ENCODE measurements at regions not wholly inside any gene's neighbourhood (a gene's known extent, or its start where the extent isn't known, plus 50 kb on each side); places are given as distances from the start of the nearest gene placed in this dataset.

- no peak for TF ChIP-seq ARNT (IDR thresholded peaks at IDR 0.05)
- CTCF ChIA-PET, result no interaction called here
- POLR2A ChIA-PET, result no interaction called here
- no peak for DNase-seq (ENCODE audit: extremely low spot score)
Measured at GRCh38 chr3:187958432-187959003, 195.4 kb upstream of the LPP start.

GRCh38 chr3:187960820-187961219 is 193.1 kb upstream of the LPP start:
- ChIA-PET POLR2A (no interaction called here), CTCF (no interaction called here)
- no peak for TF ChIP-seq SUZ12 (IDR thresholded peaks at IDR 0.05)
- no peak for TF ChIP-seq NFRKB (IDR thresholded peaks at IDR 0.05)
- TF ChIP-seq TARDBP (IDR thresholded peaks at IDR 0.05), result no peak
- no peak for TF ChIP-seq LEF1 (IDR thresholded peaks at IDR 0.05; ENCODE audit: borderline replicate concordance)
- TF ChIP-seq PKNOX1 (IDR thresholded peaks at IDR 0.05), result no peak
- no peak for TF ChIP-seq ZNF384 (IDR thresholded peaks at IDR 0.05)
- no peak for DNase-seq (ENCODE audit: extremely low spot score)

GRCh38 chr3:187961366-187961765 is 192.6 kb upstream of the LPP start:
- CTCF ChIA-PET, result no interaction called here
- no peak for TF ChIP-seq CTBP1 (IDR thresholded peaks at IDR 0.05; ENCODE audit: borderline replicate concordance)
- no peak for TF ChIP-seq LEF1 (IDR thresholded peaks at IDR 0.05; ENCODE audit: borderline replicate concordance)
- TF ChIP-seq FOXK2 (IDR thresholded peaks at IDR 0.05), result no peak
- TF ChIP-seq HDGF (IDR thresholded peaks at IDR 0.05; ENCODE audit: borderline replicate concordance), result no peak
- POLR2A ChIA-PET, result no interaction called here
- no peak for DNase-seq (ENCODE audit: extremely low spot score)

- TF ChIP-seq L3MBTL2 (conservative IDR thresholded peaks at IDR 0.05), result no peak
- TF ChIP-seq FOXK2 (IDR thresholded peaks at IDR 0.05), result no peak
- TF ChIP-seq BHLHE40 (IDR thresholded peaks at IDR 0.05; ENCODE audit: borderline replicate concordance), result no peak
- TF ChIP-seq PKNOX1 (IDR thresholded peaks at IDR 0.05), result no peak
- TF ChIP-seq FOXA1 (IDR thresholded peaks at IDR 0.05), result no peak
- no peak for TF ChIP-seq FOXM1 (IDR thresholded peaks at IDR 0.05; ENCODE audit: borderline replicate concordance)
- TF ChIP-seq CTBP1 (IDR thresholded peaks at IDR 0.05; ENCODE audit: borderline replicate concordance), result no peak
- TF ChIP-seq LEF1 (IDR thresholded peaks at IDR 0.05; ENCODE audit: borderline replicate concordance), result no peak
- ChIA-PET POLR2A (no interaction called here), CTCF (interaction anchor here (0.5 kb wide), 1 partner anchor 210 kb away, joined by 4 read pairs; no protein-coding TSS in a partner anchor)
- DNase-seq (ENCODE audit: extremely low spot score), result no peak
Measured at GRCh38 chr3:187963003-187963676, 190.8 kb upstream of the LPP start.

- no peak for TF ChIP-seq FOXA1 (IDR thresholded peaks at IDR 0.05)
- TF ChIP-seq TARDBP (IDR thresholded peaks at IDR 0.05), result no peak
- TF ChIP-seq L3MBTL2 (conservative IDR thresholded peaks at IDR 0.05), result no peak
- TF ChIP-seq PKNOX1 (IDR thresholded peaks at IDR 0.05), result no peak
- no peak for TF ChIP-seq HDGF (IDR thresholded peaks at IDR 0.05; ENCODE audit: borderline replicate concordance)
- no peak for TF ChIP-seq ZNF384 (IDR thresholded peaks at IDR 0.05)
- no peak for TF ChIP-seq NFRKB (IDR thresholded peaks at IDR 0.05)
- TF ChIP-seq LEF1 (IDR thresholded peaks at IDR 0.05; ENCODE audit: borderline replicate concordance), result no peak
- TF ChIP-seq SUZ12 (IDR thresholded peaks at IDR 0.05), result no peak
- no peak for TF ChIP-seq CTBP1 (IDR thresholded peaks at IDR 0.05; ENCODE audit: borderline replicate concordance)
- TF ChIP-seq ARNT (IDR thresholded peaks at IDR 0.05), result no peak
- TF ChIP-seq BHLHE40 (IDR thresholded peaks at IDR 0.05; ENCODE audit: borderline replicate concordance), result no peak
- ChIA-PET POLR2A (no interaction called here), CTCF (no interaction called here)
- DNase-seq (ENCODE audit: extremely low spot score), result no peak
Measured at GRCh38 chr3:187963677-187964385, 190.1 kb upstream of the LPP start.

- ChIA-PET CTCF (no interaction called here), POLR2A (no interaction called here)
- DNase-seq (ENCODE audit: extremely low spot score), result no peak
- TF ChIP-seq SUZ12 (IDR thresholded peaks at IDR 0.05) (no peak), NFRKB (IDR thresholded peaks at IDR 0.05) (no peak), BHLHE40 (IDR thresholded peaks at IDR 0.05; ENCODE audit: borderline replicate concordance) (no peak), ZNF384 (IDR thresholded peaks at IDR 0.05) (no peak), PKNOX1 (IDR thresholded peaks at IDR 0.05) (no peak), FOXA1 (IDR thresholded peaks at IDR 0.05) (no peak), LEF1 (IDR thresholded peaks at IDR 0.05; ENCODE audit: borderline replicate concordance) (no peak), CTBP1 (IDR thresholded peaks at IDR 0.05; ENCODE audit: borderline replicate concordance) (no peak), L3MBTL2 (conservative IDR thresholded peaks at IDR 0.05) (no peak), FOXK2 (IDR thresholded peaks at IDR 0.05) (no peak), ARNT (IDR thresholded peaks at IDR 0.05) (no peak), FOXM1 (IDR thresholded peaks at IDR 0.05; ENCODE audit: borderline replicate concordance) (no peak), HDGF (IDR thresholded peaks at IDR 0.05; ENCODE audit: borderline replicate concordance) (no peak), ELF4 (IDR thresholded peaks at IDR 0.05) (no peak), SP1 (IDR thresholded peaks at IDR 0.05) (no peak), TARDBP (IDR thresholded peaks at IDR 0.05) (no peak)
Measured at GRCh38 chr3:187964760-187965159, 189.2 kb upstream of the LPP start.

All from HEK293T (cell line).